Uterus (tissue), 2 donors: ENCODE measurements at regions not wholly inside any gene's neighbourhood (a gene's known extent, or its start where the extent isn't known, plus 50 kb on each side); places are given as distances from the start of the nearest gene placed in this dataset.

Experiments used
- POLR2A ChIP-seq, 2 donors: fragments of 450-650 bp; IDR thresholded peaks; one replicate each; pipeline ENCODE4 v1.6.1; 2016; ENCODE audit warnings: antibody characterized with exemption in 2 of 2, mild to moderate bottlenecking in 1 of 2, moderate library complexity in 1 of 2
- TF ChIP-seq, protein P1 (sequence below), 4 experiments: fragments of 200-600 bp in 2 of 4; fragments of 450-650 bp in 2 of 4; sonication (generic) in 2 of 4; IDR thresholded peaks; one replicate each; pipeline ENCODE4 v1.5.1; 2016 to 2019; ENCODE audit warnings: antibody characterized with exemption in 4 of 4, mild to moderate bottlenecking in 2 of 4, moderate library complexity in 1 of 4

DNA sequence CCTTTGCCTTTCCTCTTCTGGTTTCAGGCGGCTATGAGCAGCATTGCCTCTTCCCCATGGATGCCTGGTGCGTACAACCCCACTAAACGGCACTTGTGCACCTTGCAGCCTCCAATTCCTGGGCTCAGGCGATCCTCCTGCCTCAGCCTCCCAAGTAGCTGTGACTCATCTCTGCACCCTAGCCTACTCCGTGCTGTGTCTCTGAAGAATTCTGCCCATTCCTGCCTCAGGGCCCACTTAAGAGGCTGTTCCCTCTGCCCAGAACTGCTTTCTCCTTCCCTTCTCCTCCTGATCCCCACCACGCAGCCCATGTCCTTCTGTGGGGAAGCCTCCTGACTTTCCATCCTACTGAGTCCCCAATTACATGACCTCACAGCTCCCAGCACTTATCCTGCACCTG lies 142.2 kb upstream of the ZNF507 start:
- TF ChIP-seq, protein P1, sequence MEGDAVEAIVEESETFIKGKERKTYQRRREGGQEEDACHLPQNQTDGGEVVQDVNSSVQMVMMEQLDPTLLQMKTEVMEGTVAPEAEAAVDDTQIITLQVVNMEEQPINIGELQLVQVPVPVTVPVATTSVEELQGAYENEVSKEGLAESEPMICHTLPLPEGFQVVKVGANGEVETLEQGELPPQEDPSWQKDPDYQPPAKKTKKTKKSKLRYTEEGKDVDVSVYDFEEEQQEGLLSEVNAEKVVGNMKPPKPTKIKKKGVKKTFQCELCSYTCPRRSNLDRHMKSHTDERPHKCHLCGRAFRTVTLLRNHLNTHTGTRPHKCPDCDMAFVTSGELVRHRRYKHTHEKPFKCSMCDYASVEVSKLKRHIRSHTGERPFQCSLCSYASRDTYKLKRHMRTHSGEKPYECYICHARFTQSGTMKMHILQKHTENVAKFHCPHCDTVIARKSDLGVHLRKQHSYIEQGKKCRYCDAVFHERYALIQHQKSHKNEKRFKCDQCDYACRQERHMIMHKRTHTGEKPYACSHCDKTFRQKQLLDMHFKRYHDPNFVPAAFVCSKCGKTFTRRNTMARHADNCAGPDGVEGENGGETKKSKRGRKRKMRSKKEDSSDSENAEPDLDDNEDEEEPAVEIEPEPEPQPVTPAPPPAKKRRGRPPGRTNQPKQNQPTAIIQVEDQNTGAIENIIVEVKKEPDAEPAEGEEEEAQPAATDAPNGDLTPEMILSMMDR (IDR thresholded peaks at IDR 0.05) = no peak
- no peak for TF ChIP-seq POLR2A (IDR thresholded peaks at IDR 0.05)
